Stimulated activated CD4-positive, alpha-beta T cell treated with anti-CD3 and anti-CD28 coated beads, Interleukin-12 subunit alpha, Interleukin-12 subunit beta, amount 100 ng/mL, for 24 hours (primary cell): ENCODE measurements at regions not wholly inside any gene's neighbourhood (a gene's known extent, or its start where the extent isn't known, plus 50 kb on each side); places are given as distances from the start of the nearest gene placed in this dataset.
"Not testable (repeated sequence)": the region's sequence is repeated elsewhere in the genome, so short reads cannot be mapped to it uniquely, and the experiment has no call there.

ENCODE experiments used
- DNase-seq, 2 experiments: peaks; one replicate each; pipeline ENCODE4 v3.0.0-alpha.2; 2020; ENCODE audit warnings: low read depth in 2 of 2

GRCh38 chr17:77548967-77549366, 408.2 kb downstream of the SEC14L1 start:
- no peak for DNase-seq

DNA sequence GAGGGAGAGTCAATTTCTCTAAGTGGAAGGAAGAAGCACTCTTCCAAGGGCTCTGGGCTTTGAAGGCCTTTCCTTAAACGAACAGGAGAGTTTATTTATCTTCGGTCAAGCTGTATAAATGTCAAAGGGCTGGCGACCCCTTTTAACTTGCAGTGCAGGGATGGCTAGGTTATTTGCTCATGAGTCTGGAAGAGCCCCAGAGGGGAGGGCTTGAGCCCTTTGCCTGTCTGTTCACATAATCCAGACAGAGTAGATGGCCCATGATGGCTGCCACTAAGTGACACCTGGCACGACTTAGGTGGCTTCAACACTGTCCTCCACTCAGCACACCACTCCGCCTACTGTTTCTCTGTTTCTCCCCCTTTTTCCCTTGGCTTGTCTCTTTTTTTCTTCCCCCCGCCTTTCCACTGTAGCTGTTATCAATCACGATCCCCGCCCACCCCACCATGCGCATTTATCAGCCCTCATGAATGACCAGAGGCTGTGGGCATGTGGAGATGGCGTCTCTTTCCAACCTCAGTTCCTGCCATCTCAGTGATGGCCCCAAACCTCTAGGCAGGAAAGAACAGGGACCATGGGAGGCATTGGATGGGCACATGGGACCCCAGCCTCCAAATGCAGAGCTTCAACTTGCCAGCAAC, 408.7 kb upstream of the TNRC6C start:
- no peak for DNase-seq

DNA sequence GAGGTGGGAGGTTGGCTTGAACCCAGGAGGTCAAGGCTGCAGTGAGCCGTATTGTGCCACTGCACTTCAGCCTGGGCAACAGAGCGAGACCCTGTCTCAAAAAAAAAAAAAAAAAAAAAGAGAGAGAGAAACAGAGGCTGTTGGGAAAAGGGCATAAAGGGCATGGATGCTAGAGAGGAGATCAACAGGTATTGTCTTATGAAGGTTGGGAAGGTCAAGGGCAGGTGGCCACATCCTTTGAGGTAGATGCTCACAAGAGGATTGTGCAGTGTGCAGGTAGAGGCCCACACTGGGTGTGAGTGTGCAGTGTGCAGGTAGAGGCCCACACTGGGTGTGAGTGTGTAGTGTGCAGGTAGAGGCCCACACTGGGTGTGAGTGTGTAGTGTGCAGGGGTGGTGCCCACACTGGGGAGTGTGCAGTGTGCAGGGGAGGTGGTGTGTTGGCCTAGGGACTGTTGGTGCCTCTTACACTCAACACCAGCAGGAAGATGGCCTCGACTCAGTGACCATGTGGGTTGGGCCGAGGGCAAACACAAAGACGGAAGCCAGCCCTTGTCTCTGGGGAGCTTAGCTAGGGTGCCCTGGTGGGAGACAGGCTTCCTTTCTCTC, 404.9 kb upstream of the TNRC6C start:
- DNase-seq = no peak

DNA sequence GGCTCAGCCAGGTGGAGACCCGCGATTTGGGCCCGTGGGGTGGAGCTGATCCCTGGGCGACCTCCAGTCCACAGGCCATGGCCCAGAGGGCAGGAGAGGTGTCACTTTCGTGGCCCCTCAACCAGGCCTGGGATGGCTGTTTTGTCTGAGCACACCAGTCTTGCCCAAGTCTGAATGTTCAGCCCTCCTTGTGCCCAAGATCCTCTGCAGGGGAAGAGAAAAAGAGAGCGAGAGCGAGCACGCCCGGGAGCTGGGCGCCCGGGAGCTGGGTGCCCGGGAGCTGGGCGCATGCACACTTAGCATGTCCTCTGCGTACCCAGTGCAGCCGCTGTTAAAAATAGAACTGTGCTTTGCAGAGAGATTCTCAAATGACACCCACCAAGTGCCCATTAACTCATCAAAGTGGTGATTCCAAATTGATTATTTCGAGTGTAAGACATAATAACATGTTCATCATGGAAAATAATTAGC, 403.3 kb upstream of the TNRC6C start:
- DNase-seq = no peak

DNA sequence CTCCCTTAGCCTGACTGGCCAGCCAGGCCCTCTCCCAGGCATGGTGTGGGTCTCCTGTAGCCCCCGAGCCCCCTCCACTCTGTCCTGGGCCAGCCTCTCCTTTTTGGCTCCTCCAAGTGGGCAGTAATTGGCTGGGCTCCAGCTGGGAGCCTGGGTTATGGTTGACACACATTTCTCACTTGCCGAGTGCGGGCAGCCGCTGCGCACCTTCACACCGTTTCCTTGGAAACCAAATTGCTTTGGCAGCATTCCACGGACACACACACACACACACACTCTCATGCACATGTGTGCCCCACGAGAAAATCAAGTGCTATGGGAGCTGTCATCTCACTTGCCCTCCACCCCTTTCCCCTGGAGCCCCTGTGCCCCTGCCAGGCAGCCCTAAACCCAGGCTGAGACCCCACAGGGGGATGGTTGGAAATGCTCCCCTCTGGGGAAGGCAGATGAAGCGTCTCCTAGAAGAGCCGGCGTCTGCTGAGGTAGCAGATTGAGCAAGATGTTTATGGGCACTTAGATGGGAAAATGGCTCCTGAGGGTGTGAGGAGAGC, 402.7 kb upstream of the TNRC6C start:
- DNase-seq = no peak

DNA sequence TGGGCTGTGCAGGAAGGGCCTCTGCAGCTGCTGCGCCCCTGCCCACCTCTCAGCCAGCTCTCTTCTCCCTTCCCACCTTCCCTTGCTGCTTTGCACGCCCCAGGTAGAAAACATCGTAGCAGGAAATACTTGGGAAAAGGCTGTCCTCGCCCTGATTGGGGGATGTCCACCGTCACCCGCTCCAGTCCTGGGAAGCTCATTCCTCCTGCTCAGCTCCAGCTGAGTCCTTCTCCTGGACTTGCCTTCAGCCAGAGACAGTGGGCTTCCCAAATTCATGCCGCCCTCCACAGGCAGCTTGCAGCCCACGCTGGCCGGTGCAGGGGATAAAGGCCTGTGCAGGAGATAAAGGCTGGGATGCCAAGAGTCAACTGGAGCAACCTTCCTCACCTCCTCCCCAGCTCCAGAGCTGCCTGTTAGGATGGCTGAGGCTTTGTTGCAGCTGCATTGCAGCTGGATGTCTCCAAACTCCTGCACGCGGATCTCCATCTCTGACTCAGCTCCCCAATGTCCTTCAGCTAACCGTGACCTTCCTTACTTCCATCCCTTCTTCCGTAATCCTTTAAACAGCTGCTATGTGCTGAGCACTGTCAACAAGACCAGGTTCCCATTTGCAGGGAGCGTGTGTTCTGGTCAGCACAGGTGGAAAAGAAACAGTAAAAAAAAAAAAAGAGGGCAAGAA, 402.0 kb upstream of the TNRC6C start:
- no peak for DNase-seq

DNA sequence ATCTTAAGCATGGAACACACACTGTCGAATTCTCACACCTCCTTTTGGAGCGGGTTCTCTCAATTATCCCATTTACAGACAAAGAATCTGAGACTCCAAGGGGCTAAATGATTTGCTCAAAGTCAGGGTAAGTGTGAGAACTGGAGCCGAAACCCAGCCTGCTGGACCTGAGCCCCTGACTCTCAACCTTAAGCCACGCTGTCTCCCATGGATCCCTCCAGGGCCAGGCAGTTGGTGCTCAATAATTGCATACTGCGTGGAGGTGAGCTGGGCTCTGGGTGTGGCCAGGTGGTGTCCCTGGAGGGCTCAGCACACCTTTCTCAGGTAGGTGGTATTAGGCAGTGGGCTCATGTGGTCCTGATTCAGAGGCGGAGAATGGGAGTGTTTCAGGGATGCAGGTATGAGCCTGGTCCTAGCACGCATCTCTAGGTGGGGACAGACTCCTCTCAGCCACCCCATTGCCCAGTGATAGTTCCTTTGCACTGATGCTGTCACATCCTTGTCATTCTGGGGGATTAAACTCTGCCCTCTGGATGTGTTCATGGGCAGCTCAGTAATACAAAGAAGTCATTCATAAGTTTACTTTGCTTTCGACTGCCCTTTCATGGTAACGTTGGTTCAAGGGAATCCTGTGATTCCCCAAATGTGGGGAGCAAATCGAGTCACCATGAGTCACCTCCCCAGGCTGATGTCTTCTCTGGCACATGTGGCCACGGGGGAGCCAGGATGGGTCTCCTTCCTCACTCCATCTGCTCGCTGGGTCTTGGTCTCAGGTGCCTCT, 399.5 kb upstream of the TNRC6C start:
- DNase-seq = no peak

- DNase-seq = no peak
These were observed 398.1 kb upstream of the TNRC6C start for GRCh38 chr17:77560381-77560780.

GRCh38 chr17:77560841-77561240, 397.7 kb upstream of the TNRC6C start:
- no peak for DNase-seq

DNA sequence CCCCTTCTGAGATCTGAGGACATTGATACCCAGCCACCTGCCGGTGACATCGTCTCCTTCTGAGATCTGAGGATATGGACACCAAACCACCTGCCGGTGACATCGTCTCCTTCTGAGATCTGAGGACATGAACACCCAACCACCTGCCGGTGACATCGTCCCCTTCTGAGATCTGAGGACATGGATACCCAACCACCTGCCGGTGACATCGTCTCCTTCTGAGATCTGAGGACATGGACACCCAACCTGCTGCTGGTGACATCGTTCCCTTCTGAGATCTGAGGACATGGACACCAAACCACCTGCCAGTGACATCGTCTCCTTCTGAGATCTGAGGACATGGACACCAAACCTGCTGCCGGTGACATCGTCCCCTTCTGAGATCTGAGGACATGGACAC, 396.1 kb upstream of the TNRC6C start:
- not testable (repeated sequence) for DNase-seq

DNA sequence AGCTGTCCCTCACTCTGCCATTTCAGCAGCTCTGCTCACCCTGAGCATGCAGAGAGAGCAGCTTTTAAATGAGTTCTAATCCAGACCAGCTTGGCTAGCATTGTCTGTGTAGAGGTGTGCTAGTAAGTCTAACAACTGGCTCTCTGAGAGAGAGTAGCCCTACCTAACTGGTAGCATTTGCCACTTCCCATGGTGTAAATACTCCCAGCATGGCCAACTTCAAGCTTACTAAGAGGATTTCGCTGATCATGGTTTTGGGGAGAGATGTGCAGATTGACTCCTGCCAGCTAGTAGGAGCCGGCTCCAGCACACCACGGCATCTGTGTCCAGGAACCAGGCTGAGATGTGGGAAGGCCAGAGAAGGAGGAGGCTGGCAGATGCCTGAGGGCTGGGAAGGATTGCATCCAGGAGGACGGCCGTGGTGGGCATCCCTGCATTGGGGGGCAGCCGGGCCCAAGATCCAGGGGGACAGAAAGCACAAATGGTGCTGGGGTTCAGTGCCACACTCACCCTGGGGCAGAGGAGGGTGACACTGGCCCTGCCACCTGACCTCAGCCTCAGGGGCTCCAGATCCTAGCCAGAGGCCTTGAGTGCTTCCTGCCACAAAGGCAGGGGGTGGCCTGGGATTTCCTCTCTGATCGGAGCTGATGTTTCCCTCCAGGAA, 394.9 kb upstream of the TNRC6C start:
- DNase-seq = no peak

- DNase-seq = no peak
These were observed 394.1 kb upstream of the TNRC6C start for GRCh38 chr17:77564278-77564920.

DNA sequence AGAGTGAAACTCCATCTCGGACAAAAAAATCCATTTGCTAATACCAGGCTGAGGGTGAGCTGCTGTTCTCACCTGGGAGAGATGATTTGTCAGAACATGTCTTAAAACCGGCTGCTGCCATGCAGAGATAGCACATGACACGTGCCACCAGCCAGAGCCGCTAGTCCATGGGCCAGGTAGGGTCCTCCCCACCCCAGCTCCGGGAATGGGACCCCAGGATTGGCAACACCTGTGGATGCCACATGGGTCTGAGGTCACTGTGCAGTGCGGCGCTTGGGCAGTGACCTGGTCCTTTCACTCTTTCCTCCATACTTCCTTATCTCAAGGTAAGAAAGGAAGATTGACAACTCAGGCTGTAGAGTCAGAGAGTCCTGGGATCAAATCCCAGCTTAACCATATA, 393.3 kb upstream of the TNRC6C start:
- DNase-seq = no peak

- no peak for DNase-seq
These were observed 392.4 kb upstream of the TNRC6C start for GRCh38 chr17:77566151-77566550.

DNA sequence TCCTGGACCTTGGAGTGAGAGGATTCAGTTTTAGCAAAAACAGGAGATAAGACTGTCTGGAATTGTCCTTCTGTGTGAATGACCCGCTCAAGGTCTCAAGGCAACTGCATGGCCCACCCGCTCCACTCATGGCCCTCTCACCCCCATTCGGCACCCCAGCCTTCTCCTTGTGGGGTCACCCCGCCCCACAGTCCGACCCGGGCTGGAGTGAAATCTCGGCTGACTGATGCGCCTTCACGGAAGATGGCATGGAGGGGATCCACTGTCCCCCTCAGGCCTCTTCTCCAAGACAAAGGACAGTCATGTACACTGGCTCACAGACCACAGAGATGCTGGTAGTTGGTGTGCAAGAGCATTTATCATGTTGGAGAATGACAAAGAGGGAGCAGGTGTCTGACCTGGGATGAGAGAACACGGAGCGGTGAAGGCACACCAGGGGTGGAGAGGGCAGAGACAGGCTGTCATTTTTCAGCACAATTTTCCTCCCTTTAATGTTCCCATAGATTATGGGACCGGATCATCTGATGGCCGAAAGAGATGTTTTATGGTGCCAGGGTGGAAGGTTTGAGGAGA, 391.9 kb upstream of the TNRC6C start:
- no peak for DNase-seq

DNA sequence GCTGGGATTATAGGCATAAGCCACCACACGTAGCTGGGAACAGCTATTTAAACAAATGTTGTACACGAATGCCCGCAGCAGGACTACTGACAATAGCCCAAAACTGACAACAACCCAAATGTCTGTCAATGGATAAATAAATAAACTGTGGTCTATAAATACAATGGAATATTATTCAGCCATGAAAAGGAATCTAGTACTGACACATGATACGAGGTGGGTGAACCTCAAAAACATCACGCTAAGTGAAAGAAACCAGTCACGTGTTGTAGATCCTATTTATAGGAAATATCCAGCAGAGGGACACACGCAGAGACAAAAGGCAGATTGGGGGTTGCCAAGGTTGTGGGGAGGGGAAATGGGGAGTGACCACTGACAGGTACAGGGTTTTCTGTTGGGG, 390.0 kb upstream of the TNRC6C start:
- DNase-seq = no peak

- no peak for DNase-seq
These were observed 388.5 kb upstream of the TNRC6C start for GRCh38 chr17:77569846-77570564.

DNA sequence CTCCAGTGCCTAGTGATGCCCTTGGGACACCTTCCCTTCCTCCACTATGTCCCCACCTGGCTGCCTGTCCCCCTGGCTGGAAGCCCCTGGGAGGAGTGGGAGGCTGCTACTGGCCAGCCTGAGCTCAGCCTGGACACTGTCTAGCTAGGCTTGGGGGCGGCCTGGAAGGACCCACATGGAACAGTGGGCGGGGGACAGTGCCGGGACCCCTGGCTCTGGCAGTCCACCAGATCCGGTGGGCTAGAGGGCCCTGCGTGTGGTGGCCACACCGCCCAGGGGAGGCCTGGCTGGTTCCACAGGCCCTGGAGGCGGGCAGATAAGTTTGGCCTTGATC, 388.0 kb upstream of the TNRC6C start:
- no peak for DNase-seq

GRCh38 chr17:77571155-77571981, 387.1 kb upstream of the TNRC6C start:
- DNase-seq = no peak
